ENCODE measurements at regions not wholly inside any gene's neighbourhood (a gene's known extent, or its start where the extent isn't known, plus 50 kb on each side); places are given as distances from the start of the nearest gene placed in this dataset.
"Not testable (repeated sequence)": the region's sequence is repeated elsewhere in the genome, so short reads cannot be mapped to it uniquely, and the experiment has no call there.

- H4K8ac ChIP-seq (ENCODE audit: low read depth, low read length) = peak overlapping the region; percentile 7
- H2BK15ac ChIP-seq (replicated peaks; ENCODE audit: low read depth) = no peak overlapping the region
- H3K23ac ChIP-seq (ENCODE audit: low read length) = peak overlapping the region; percentile 90
- H2BK120ac ChIP-seq (ENCODE audit: low read depth, low read length) = peak overlapping the region; percentile 84
- H3K18ac ChIP-seq (ENCODE audit: low read length) = peak overlapping the region; percentile 82
- H3K4ac ChIP-seq (ENCODE audit: low read depth, low read length) = peak overlapping the region; percentile 87
- H3K4me2 ChIP-seq (ENCODE audit: low read length) = no peak overlapping the region
- DNase-seq = peak; percentile 68
- peak overlapping the region; percentile 35 for H4K5ac ChIP-seq (ENCODE audit: low read length)
- H3K36me3 ChIP-seq (ENCODE audit: control insufficient read depth, insufficient read depth, low read length) = no peaks in the 10 kb centered on the region
- H3K79me1 ChIP-seq (ENCODE audit: low read length) = no peaks in the 10 kb centered on the region
- peak overlapping the region; percentile 97 for H2AK5ac ChIP-seq (ENCODE audit: low read length)
- H3K79me2 ChIP-seq (ENCODE audit: control insufficient read depth, insufficient read depth, low read length) = no peaks in the 10 kb centered on the region
- H3K4me3 ChIP-seq (ENCODE audit: low read length) = no peak overlapping the region
- H3K27me3 ChIP-seq (ENCODE audit: insufficient read depth, low read length, poor library complexity) = no peaks in the 10 kb centered on the region
- peak overlapping the region; percentile 98 for H2BK5ac ChIP-seq (ENCODE audit: low read length)
- H3K9ac ChIP-seq (ENCODE audit: low read length) = peak overlapping the region; percentile 42
- H3K4me1 ChIP-seq (ENCODE audit: control insufficient read depth, low read depth, low read length) = peaks cover 29% of the 10 kb centered on the region
- no CpG with 5 or more reads among the region's 13 CpGs for WGBS (ENCODE audit: extremely low coverage, insufficient coverage, low lambda C conversion rate)
- peak overlapping the region; percentile 32 for H3K27ac ChIP-seq (ENCODE audit: low read depth, low read length)
- H3K56ac ChIP-seq (ENCODE audit: low read length) = peak overlapping the region; percentile 82
Measured at GRCh38 chr3:177361081-177361938, 164.0 kb upstream of the TBL1XR1 start.

GRCh38 chr3:177362626-177363025, 165.3 kb upstream of the TBL1XR1 start:
- Histone ChIP-seq H2BK120ac (ENCODE audit: low read depth, low read length) (no peak overlapping the region), H3K27ac (ENCODE audit: low read depth, low read length) (no peak overlapping the region), H3K4me2 (ENCODE audit: low read length) (no peak overlapping the region), H2BK15ac (replicated peaks; ENCODE audit: low read depth) (no peak overlapping the region), H3K18ac (ENCODE audit: low read length) (no peak overlapping the region), H4K8ac (ENCODE audit: low read depth, low read length) (no peak overlapping the region), H2AK5ac (ENCODE audit: low read length) (peak overlapping the region; percentile 55), H3K56ac (ENCODE audit: low read length) (peak overlapping the region; percentile 12), H3K9ac (ENCODE audit: low read length) (peak overlapping the region; percentile 24), H3K36me3 (ENCODE audit: control insufficient read depth, insufficient read depth, low read length) (no peaks in the 10 kb centered on the region), H3K79me2 (ENCODE audit: control insufficient read depth, insufficient read depth, low read length) (no peaks in the 10 kb centered on the region), H3K4ac (ENCODE audit: low read depth, low read length) (no peak overlapping the region), H3K4me3 (ENCODE audit: low read length) (no peak overlapping the region), H4K5ac (ENCODE audit: low read length) (no peak overlapping the region), H3K27me3 (ENCODE audit: insufficient read depth, low read length, poor library complexity) (no peaks in the 10 kb centered on the region), H3K79me1 (ENCODE audit: low read length) (no peaks in the 10 kb centered on the region), H3K4me1 (ENCODE audit: control insufficient read depth, low read depth, low read length) (peaks cover 22% of the 10 kb centered on the region), H3K23ac (ENCODE audit: low read length) (no peak overlapping the region), H2BK5ac (ENCODE audit: low read length) (peak overlapping the region; percentile 50)
- DNase-seq = no peak
- WGBS (ENCODE audit: extremely low coverage, insufficient coverage, low lambda C conversion rate) = no CpG with 5 or more reads among the region's 2 CpGs

GRCh38 chr3:177364236-177364635, 167.0 kb upstream of the TBL1XR1 start:
- no peaks in the 10 kb centered on the region for H3K36me3 ChIP-seq (ENCODE audit: control insufficient read depth, insufficient read depth, low read length)
- no peak overlapping the region for H2BK15ac ChIP-seq (replicated peaks; ENCODE audit: low read depth)
- no peak overlapping the region for H2BK5ac ChIP-seq (ENCODE audit: low read length)
- no CpG with 5 or more reads among the region's 4 CpGs for WGBS (ENCODE audit: extremely low coverage, insufficient coverage, low lambda C conversion rate)
- H3K27ac ChIP-seq (ENCODE audit: low read depth, low read length) = no peak overlapping the region
- no peak overlapping the region for H3K23ac ChIP-seq (ENCODE audit: low read length)
- no peak overlapping the region for H3K4ac ChIP-seq (ENCODE audit: low read depth, low read length)
- H3K56ac ChIP-seq (ENCODE audit: low read length) = no peak overlapping the region
- H3K79me1 ChIP-seq (ENCODE audit: low read length) = no peaks in the 10 kb centered on the region
- H3K4me2 ChIP-seq (ENCODE audit: low read length) = no peak overlapping the region
- H2AK5ac ChIP-seq (ENCODE audit: low read length) = no peak overlapping the region
- no peak overlapping the region for H3K9ac ChIP-seq (ENCODE audit: low read length)
- no peak overlapping the region for H2BK120ac ChIP-seq (ENCODE audit: low read depth, low read length)
- H3K27me3 ChIP-seq (ENCODE audit: insufficient read depth, low read length, poor library complexity) = no peaks in the 10 kb centered on the region
- DNase-seq = no peak
- no peak overlapping the region for H3K4me3 ChIP-seq (ENCODE audit: low read length)
- peaks cover 13% of the 10 kb centered on the region for H3K4me1 ChIP-seq (ENCODE audit: control insufficient read depth, low read depth, low read length)
- H4K5ac ChIP-seq (ENCODE audit: low read length) = no peak overlapping the region
- H3K18ac ChIP-seq (ENCODE audit: low read length) = no peak overlapping the region
- no peak overlapping the region for H4K8ac ChIP-seq (ENCODE audit: low read depth, low read length)
- H3K79me2 ChIP-seq (ENCODE audit: control insufficient read depth, insufficient read depth, low read length) = no peaks in the 10 kb centered on the region

- not testable (repeated sequence) for H3K18ac ChIP-seq (ENCODE audit: low read length); H3K4me3 ChIP-seq (ENCODE audit: low read length)
Measured at GRCh38 chr3:177365294-177365693, 168.0 kb upstream of the TBL1XR1 start.

GRCh38 chr3:177367788-177368187, 170.5 kb upstream of the TBL1XR1 start:
- H3K9ac ChIP-seq (ENCODE audit: low read length) = no peak overlapping the region
- no peaks in the 10 kb centered on the region for H3K36me3 ChIP-seq (ENCODE audit: control insufficient read depth, insufficient read depth, low read length)
- H3K4me1 ChIP-seq (ENCODE audit: control insufficient read depth, low read depth, low read length) = peaks cover 1% of the 10 kb centered on the region
- no peak for DNase-seq
- H3K27ac ChIP-seq (ENCODE audit: low read depth, low read length) = no peak overlapping the region
- H3K56ac ChIP-seq (ENCODE audit: low read length) = no peak overlapping the region
- no peak overlapping the region for H2BK120ac ChIP-seq (ENCODE audit: low read depth, low read length)
- H3K79me1 ChIP-seq (ENCODE audit: low read length) = no peaks in the 10 kb centered on the region
- H3K18ac ChIP-seq (ENCODE audit: low read length) = no peak overlapping the region
- H4K8ac ChIP-seq (ENCODE audit: low read depth, low read length) = no peak overlapping the region
- no peak overlapping the region for H3K4ac ChIP-seq (ENCODE audit: low read depth, low read length)
- no peaks in the 10 kb centered on the region for H3K27me3 ChIP-seq (ENCODE audit: insufficient read depth, low read length, poor library complexity)
- H3K23ac ChIP-seq (ENCODE audit: low read length) = no peak overlapping the region
- H4K5ac ChIP-seq (ENCODE audit: low read length) = no peak overlapping the region
- no peaks in the 10 kb centered on the region for H3K79me2 ChIP-seq (ENCODE audit: control insufficient read depth, insufficient read depth, low read length)
- no peak overlapping the region for H2BK5ac ChIP-seq (ENCODE audit: low read length)
- no peak overlapping the region for H3K4me2 ChIP-seq (ENCODE audit: low read length)
- H2AK5ac ChIP-seq (ENCODE audit: low read length) = no peak overlapping the region
- H2BK15ac ChIP-seq (replicated peaks; ENCODE audit: low read depth) = no peak overlapping the region
- no CpG with 5 or more reads among the region's 8 CpGs for WGBS (ENCODE audit: extremely low coverage, insufficient coverage, low lambda C conversion rate)
- no peak overlapping the region for H3K4me3 ChIP-seq (ENCODE audit: low read length)

More at GRCh38 chr3:177365294-177365693, 168.0 kb upstream of the TBL1XR1 start:
- not testable (repeated sequence) for H3K36me3 ChIP-seq (ENCODE audit: control insufficient read depth, insufficient read depth, low read length); H2BK5ac ChIP-seq (ENCODE audit: low read length); H2AK5ac ChIP-seq (ENCODE audit: low read length); H3K4me2 ChIP-seq (ENCODE audit: low read length); H3K79me1 ChIP-seq (ENCODE audit: low read length); H2BK15ac ChIP-seq (replicated peaks; ENCODE audit: low read depth); H3K23ac ChIP-seq (ENCODE audit: low read length); DNase-seq; H3K27me3 ChIP-seq (ENCODE audit: insufficient read depth, low read length, poor library complexity); H4K8ac ChIP-seq (ENCODE audit: low read depth, low read length); H2BK120ac ChIP-seq (ENCODE audit: low read depth, low read length); H3K56ac ChIP-seq (ENCODE audit: low read length); H3K79me2 ChIP-seq (ENCODE audit: control insufficient read depth, insufficient read depth, low read length); H4K5ac ChIP-seq (ENCODE audit: low read length); H3K27ac ChIP-seq (ENCODE audit: low read depth, low read length); H3K4ac ChIP-seq (ENCODE audit: low read depth, low read length); H3K9ac ChIP-seq (ENCODE audit: low read length)
- WGBS (ENCODE audit: extremely low coverage, insufficient coverage, low lambda C conversion rate) = no CpG with 5 or more reads among the region's 3 CpGs
- H3K4me1 ChIP-seq (ENCODE audit: control insufficient read depth, low read depth, low read length) = peaks cover 11% of the 10 kb centered on the region

Measured in mesendoderm (in vitro differentiated cells).